ENCODE measurements at regions not wholly inside any gene's neighbourhood (a gene's known extent, or its start where the extent isn't known, plus 50 kb on each side); places are given as distances from the start of the nearest gene placed in this dataset.

- CTCF ChIA-PET: interaction anchor here (1.4 to 8.8 kb wide), 8 partner anchors 13 to 326 kb away, joined by 3 to 130 read pairs (median 24); partner anchors contain the start of genes ADAM17 and TAF1B
- H3K4me1 Mint-ChIP-seq: peaks cover 38% of the 10 kb centered on the region
- H3K4me3 Mint-ChIP-seq: no peak overlapping the region
- no peaks in the 10 kb centered on the region for H3K36me3 Mint-ChIP-seq
- POLR2A ChIA-PET: no interaction called here
- DNase-seq (ENCODE audit: low spot score): no peak
- ATAC-seq: no peak
- TF ChIP-seq ZNF263 (CRISPR knock-in tag; IDR thresholded peaks at IDR 0.05; ENCODE audit: low read depth) (no peak), CBFB (CRISPR knock-in tag; IDR thresholded peaks at IDR 0.05; ENCODE audit: low read depth) (no peak), NFYB (CRISPR knock-in tag; conservative IDR thresholded peaks at IDR 0.05; ENCODE audit: low read depth) (no peak), CDX4 (CRISPR knock-in tag; IDR thresholded peaks at IDR 0.05; ENCODE audit: borderline replicate concordance) (no peak), ZNF416 (CRISPR knock-in tag; IDR thresholded peaks at IDR 0.05) (no peak), CREM (CRISPR knock-in tag; IDR thresholded peaks at IDR 0.05) (no peak), CREB1 (CRISPR knock-in tag; IDR thresholded peaks at IDR 0.05) (no peak), GRHL2 (CRISPR knock-in tag; IDR thresholded peaks at IDR 0.05; ENCODE audit: insufficient replicate concordance, severe bottlenecking) (no peak), TCF7 (CRISPR knock-in tag; IDR thresholded peaks at IDR 0.05; ENCODE audit: low read depth) (no peak), FOXP1 (CRISPR knock-in tag; IDR thresholded peaks at IDR 0.05; ENCODE audit: borderline replicate concordance) (no peak), HMGXB4 (CRISPR knock-in tag; IDR thresholded peaks at IDR 0.05) (no peak), HMGA2 (CRISPR knock-in tag; IDR thresholded peaks at IDR 0.05) (no peak), CTCF (IDR thresholded peaks at IDR 0.05) (no peak), PREB (CRISPR knock-in tag; IDR thresholded peaks at IDR 0.05; ENCODE audit: borderline replicate concordance) (no peak), SMAD3 (CRISPR knock-in tag; IDR thresholded peaks at IDR 0.05; ENCODE audit: borderline replicate concordance) (no peak), SP1 (CRISPR knock-in tag; conservative IDR thresholded peaks at IDR 0.05) (no peak), NFATC4 (CRISPR knock-in tag; IDR thresholded peaks at IDR 0.05) (no peak), ATF1 (CRISPR knock-in tag; IDR thresholded peaks at IDR 0.05) (no peak), SMAD4 (CRISPR knock-in tag; IDR thresholded peaks at IDR 0.05) (no peak), ZNF121 (CRISPR knock-in tag; IDR thresholded peaks at IDR 0.05) (no peak)
- H3K27ac Mint-ChIP-seq: no peak overlapping the region
- H3K9me3 Mint-ChIP-seq: no peaks in the 10 kb centered on the region; the same call in 1 of the 2 replicates
- H3K27me3 Mint-ChIP-seq (ENCODE audit: low read depth): no peaks in the 10 kb centered on the region; the same call in 1 of the 2 replicates
These were observed 71.7 kb upstream of the TAF1B start for GRCh38 chr2:9771481-9772017.

Measured in WTC11 (cell line).